K562 (cell line): ENCODE measurements at regions not wholly inside any gene's neighbourhood (a gene's known extent, or its start where the extent isn't known, plus 50 kb on each side); places are given as distances from the start of the nearest gene placed in this dataset.

Experiments used
- ATAC-seq: fragments of 200-7000 bp; cut with Tn5 transposase; 3 replicates; pipeline ENCODE4 v1.9.1; 2020; ENCODE audit warnings: moderate library complexity
- BruUV-seq: library from RNA; stranded (reverse); fragments of 400-500 nt; replicated peaks from 2 replicates; lab custom pipeline; 2021; lab: Mats Ljungman, UMichigan
- CTCF ChIA-PET: fragments of 300-600 bp; formaldehyde crosslinking; extraction: SDS; loops from one replicate; lab custom pipeline; 2021; ENCODE audit warnings: low intra/inter-chr PET ratio; lab: Yijun Ruan, JAX
- POLR2A ChIA-PET: fragments of 300-600, 350-650 bp; sonication (Branson Sonifier 250); formaldehyde crosslinking; extraction: SDS; loops from one replicate; lab custom pipeline; 2021; ENCODE audit warnings: antibody characterized with exemption, inconsistent platforms; lab: Yijun Ruan, JAX
- DNase-seq, 4 experiments: peaks; one replicate each; pipeline versions ENCODE4 v3.0.0 to v3.0.0-alpha.2; 2011 to 2018; ENCODE audit warnings: low spot score in 3 of 4, mixed read lengths in 3 of 4; ENCODE audit errors: extremely low read depth in 1 of 4
- FAIRE-seq: peaks from 2 replicates; lab custom pipeline; 2011; peaks lifted over from hg19 to GRCh38; lab: Jason Lieb, UNC
- H2AFZ ChIP-seq: 2 replicates; pipeline ENCODE4 v1.6.0; 2011; ENCODE audit warnings: low read depth, low read length, control low read depth, inconsistent platforms
- H3K27ac ChIP-seq: fragments of 200-600 bp; 3 replicates; pipeline ENCODE4 v1.8.0; 2011; ENCODE audit warnings: low read depth, mild to moderate bottlenecking, control low read depth, inconsistent platforms, low read length, moderate library complexity, mixed read lengths; ENCODE audit errors: extremely low read depth
- H3K27me3 ChIP-seq, 2 experiments: fragments of 300-600 bp in 1 of 2; 2 replicates in 1 of 2; 3 replicates in 1 of 2; pipeline versions ENCODE4 v1.6.0 to v1.8.0; 2011; ENCODE audit warnings: inconsistent platforms in 2 of 2, low read length in 2 of 2, mild to moderate bottlenecking in 1 of 2, mixed read lengths in 1 of 2, moderate library complexity in 1 of 2; ENCODE audit not compliant: control insufficient read depth in 2 of 2, insufficient read depth in 2 of 2
- H3K36me3 ChIP-seq: fragments of 300-600 bp; 3 replicates; pipeline ENCODE4 v1.8.0; 2011; ENCODE audit warnings: mild to moderate bottlenecking, low read length, inconsistent platforms; ENCODE audit not compliant: control insufficient read depth, insufficient read depth
- H3K4me1 ChIP-seq, 2 experiments: fragments of 200-600 bp in 1 of 2; replicated peaks in 1 of 2; 2 replicates in 1 of 2; 3 replicates in 1 of 2; pipeline versions ENCODE4 v1.5.1 to v1.8.0; 2011; ENCODE audit warnings: inconsistent platforms in 2 of 2, low read length in 2 of 2, mild to moderate bottlenecking in 1 of 2, mixed read lengths in 1 of 2, moderate library complexity in 1 of 2; ENCODE audit not compliant: control insufficient read depth in 2 of 2, insufficient read depth in 2 of 2
- H3K4me2 ChIP-seq: 2 replicates; pipeline ENCODE4 v1.6.1; 2011; ENCODE audit warnings: low read length, control low read depth, inconsistent platforms, mixed read lengths; ENCODE audit not compliant: insufficient read depth
- H3K4me3 ChIP-seq: fragments of 200-600 bp; sonication (generic), shearing (Covaris generic); 2 replicates; pipeline ENCODE4 v1.5.1; 2016; ENCODE audit warnings: control low read depth, inconsistent platforms
- H3K79me2 ChIP-seq: fragments of 200-600 bp; 3 replicates; pipeline ENCODE4 v1.8.0; 2011; ENCODE audit warnings: low read length, inconsistent platforms; ENCODE audit not compliant: control insufficient read depth, insufficient read depth
- H3K9ac ChIP-seq, 2 experiments: 2 replicates each; pipeline versions ENCODE4 v1.6.0 to v1.6.1; 2011; ENCODE audit warnings: low read depth in 2 of 2, low read length in 2 of 2, control low read depth in 1 of 2, inconsistent platforms in 1 of 2, mild to moderate bottlenecking in 1 of 2, mixed read lengths in 1 of 2; ENCODE audit not compliant: insufficient read depth in 1 of 2
- H3K9me1 ChIP-seq: one replicate; pipeline ENCODE4 v1.6.0; 2011; ENCODE audit warnings: inconsistent platforms, mild to moderate bottlenecking, low read length, moderate library complexity; ENCODE audit not compliant: control insufficient read depth, insufficient read depth
- H3K9me3 ChIP-seq: replicated peaks from 2 replicates; pipeline ENCODE4 v1.5.1; 2011; ENCODE audit warnings: low read depth, low read length, inconsistent platforms; ENCODE audit not compliant: control insufficient read depth, insufficient read depth
- H4K20me1 ChIP-seq: replicated peaks from 2 replicates; pipeline ENCODE4 v1.6.1; 2011; ENCODE audit warnings: low read length, inconsistent platforms, mixed read lengths; ENCODE audit not compliant: control insufficient read depth, insufficient read depth
- DACH1 ChIP-seq: fragments of 450-650 bp; IDR thresholded peaks from 2 replicates; pipeline ENCODE4 v1.6.1; 2018; ENCODE audit not compliant: partially characterized antibody
- SIN3B ChIP-seq: fragments of 450-650 bp; IDR thresholded peaks from 2 replicates; pipeline ENCODE4 v1.6.1; 2017; ENCODE audit warnings: low read depth, mild to moderate bottlenecking, moderate library complexity
- SMARCC2 ChIP-seq: fragments of 450-650 bp; IDR thresholded peaks from 2 replicates; pipeline ENCODE4 v1.6.1; 2017; ENCODE audit warnings: antibody characterized with exemption, moderate library complexity, mild to moderate bottlenecking, low read depth
- ZNF699 ChIP-seq: fragments of 250-450 bp; sonication (Bioruptor Pico); IDR thresholded peaks from 2 replicates; pipeline ENCODE4 v1.8.0; 2021; ENCODE audit warnings: mild to moderate bottlenecking, moderate library complexity; ENCODE audit not compliant: insufficient replicate concordance
- WGBS: fragments of 100-300 bp; shearing (Covaris generic); methylation state at CpG from one replicate; pipeline ENCODE4 v1.1.6; 2016; ENCODE audit warnings: low coverage, mixed read lengths; ENCODE audit not compliant: insufficient coverage; ENCODE audit errors: missing lambda C conversion rate; 5-methylcytosine and 5-hydroxymethylcytosine counted together
- in situ Hi-C: fragments of 300-500 bp; cut with MboI; formaldehyde crosslinking; loops from 4 replicates; pipeline ENCODE4 v1.15.0; 2018; ENCODE audit warnings: inconsistent platforms, mixed read lengths
- intact Hi-C: fragments of 100-400 bp; cut with micrococcal nuclease; formaldehyde crosslinking; loops from 2 replicates; pipeline ENCODE4 v1.14.2; 2022
- TF ChIP-seq, protein P1 (sequence below): IDR thresholded peaks from 2 replicates; pipeline ENCODE4 v1.6.1; 2011; ENCODE audit not compliant: insufficient read length; ENCODE audit errors: extremely low read depth
- TF ChIP-seq, protein P2 (sequence below), 3 experiments: IDR thresholded peaks in 2 of 3; conservative IDR thresholded peaks in 1 of 3; 2 replicates each; pipeline ENCODE4 v1.5.1; 2011 to 2012; ENCODE audit warnings: low read length in 3 of 3, mild to moderate bottlenecking in 3 of 3, control low read depth in 2 of 3, improper control_type of control experiment in 1 of 3, inconsistent platforms in 1 of 3, low read depth in 1 of 3, mixed read lengths in 1 of 3, moderate library complexity in 1 of 3; ENCODE audit not compliant: insufficient read depth in 2 of 3

DNA sequence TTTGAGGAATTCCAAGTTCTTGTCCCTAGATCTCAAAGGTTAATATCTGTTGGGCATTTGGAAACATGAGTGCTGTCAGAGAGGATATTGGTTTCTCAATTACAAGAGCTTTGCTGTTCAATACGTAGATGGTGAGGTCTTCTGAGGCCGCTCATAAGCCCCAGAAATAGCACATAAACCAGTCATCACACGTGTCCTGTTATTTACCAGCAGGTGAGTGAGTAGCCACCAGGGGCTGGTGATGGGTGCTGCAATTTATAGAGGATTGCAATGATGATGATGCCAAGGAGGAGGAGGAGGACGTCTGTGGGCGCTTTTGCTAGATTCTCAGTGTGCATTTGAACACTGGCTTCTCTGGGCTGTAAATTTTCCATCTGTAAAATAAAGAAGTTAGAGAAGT lies 89.0 kb downstream of the SALL1 start:
- Histone ChIP-seq H3K9me1 (no peaks in the 10 kb centered on the region), H3K4me2 (no peak overlapping the region), H3K4me1 (no peaks in the 10 kb centered on the region), H3K9me3 (no peaks in the 10 kb centered on the region), H3K9ac (no peak overlapping the region), H3K36me3 (no peaks in the 10 kb centered on the region), H2AFZ (no peak overlapping the region), H3K27ac (no peak overlapping the region)
- ATAC-seq: no peak
- no TSS peak for BruUV-seq
- WGBS: 0% methylated on average over 5 of the region's 5 CpGs
- intact Hi-C loops: no loop called here
- ChIA-PET POLR2A (no interaction called here), CTCF (no interaction called here)
- no peak for FAIRE-seq
- DNase-seq: no peak
- TF ChIP-seq SMARCC2 (no peak), DACH1 (no peak), ZNF699 (no peak), SIN3B (no peak)
- TF ChIP-seq, protein P1, sequence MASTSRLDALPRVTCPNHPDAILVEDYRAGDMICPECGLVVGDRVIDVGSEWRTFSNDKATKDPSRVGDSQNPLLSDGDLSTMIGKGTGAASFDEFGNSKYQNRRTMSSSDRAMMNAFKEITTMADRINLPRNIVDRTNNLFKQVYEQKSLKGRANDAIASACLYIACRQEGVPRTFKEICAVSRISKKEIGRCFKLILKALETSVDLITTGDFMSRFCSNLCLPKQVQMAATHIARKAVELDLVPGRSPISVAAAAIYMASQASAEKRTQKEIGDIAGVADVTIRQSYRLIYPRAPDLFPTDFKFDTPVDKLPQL: no peak
- TF ChIP-seq, protein P2, sequence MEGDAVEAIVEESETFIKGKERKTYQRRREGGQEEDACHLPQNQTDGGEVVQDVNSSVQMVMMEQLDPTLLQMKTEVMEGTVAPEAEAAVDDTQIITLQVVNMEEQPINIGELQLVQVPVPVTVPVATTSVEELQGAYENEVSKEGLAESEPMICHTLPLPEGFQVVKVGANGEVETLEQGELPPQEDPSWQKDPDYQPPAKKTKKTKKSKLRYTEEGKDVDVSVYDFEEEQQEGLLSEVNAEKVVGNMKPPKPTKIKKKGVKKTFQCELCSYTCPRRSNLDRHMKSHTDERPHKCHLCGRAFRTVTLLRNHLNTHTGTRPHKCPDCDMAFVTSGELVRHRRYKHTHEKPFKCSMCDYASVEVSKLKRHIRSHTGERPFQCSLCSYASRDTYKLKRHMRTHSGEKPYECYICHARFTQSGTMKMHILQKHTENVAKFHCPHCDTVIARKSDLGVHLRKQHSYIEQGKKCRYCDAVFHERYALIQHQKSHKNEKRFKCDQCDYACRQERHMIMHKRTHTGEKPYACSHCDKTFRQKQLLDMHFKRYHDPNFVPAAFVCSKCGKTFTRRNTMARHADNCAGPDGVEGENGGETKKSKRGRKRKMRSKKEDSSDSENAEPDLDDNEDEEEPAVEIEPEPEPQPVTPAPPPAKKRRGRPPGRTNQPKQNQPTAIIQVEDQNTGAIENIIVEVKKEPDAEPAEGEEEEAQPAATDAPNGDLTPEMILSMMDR (IDR thresholded peaks at IDR 0.05 in 2 of 3, conservative IDR thresholded peaks at IDR 0.05 in 1 of 3; ENCODE audit: insufficient read depth in 2 of 3, low read depth in 1 of 3, low read length in 3 of 3): no peak
- TF ChIP-seq, all 486 proteins: peak for 0
- Histone ChIP-seq H3K27me3 (peaks cover 0 to 3% of the 10 kb centered on the region in 2 experiments; a peak in 1 of 5 replicates), H4K20me1 (no peaks in the 10 kb centered on the region), H3K79me2 (no peaks in the 10 kb centered on the region), H3K4me3 (no peak overlapping the region)
- in situ Hi-C loops: no loop called here
